ENCODE measurements at regions not wholly inside any gene's neighbourhood (a gene's known extent, or its start where the extent isn't known, plus 50 kb on each side); places are given as distances from the start of the nearest gene placed in this dataset.

DNA sequence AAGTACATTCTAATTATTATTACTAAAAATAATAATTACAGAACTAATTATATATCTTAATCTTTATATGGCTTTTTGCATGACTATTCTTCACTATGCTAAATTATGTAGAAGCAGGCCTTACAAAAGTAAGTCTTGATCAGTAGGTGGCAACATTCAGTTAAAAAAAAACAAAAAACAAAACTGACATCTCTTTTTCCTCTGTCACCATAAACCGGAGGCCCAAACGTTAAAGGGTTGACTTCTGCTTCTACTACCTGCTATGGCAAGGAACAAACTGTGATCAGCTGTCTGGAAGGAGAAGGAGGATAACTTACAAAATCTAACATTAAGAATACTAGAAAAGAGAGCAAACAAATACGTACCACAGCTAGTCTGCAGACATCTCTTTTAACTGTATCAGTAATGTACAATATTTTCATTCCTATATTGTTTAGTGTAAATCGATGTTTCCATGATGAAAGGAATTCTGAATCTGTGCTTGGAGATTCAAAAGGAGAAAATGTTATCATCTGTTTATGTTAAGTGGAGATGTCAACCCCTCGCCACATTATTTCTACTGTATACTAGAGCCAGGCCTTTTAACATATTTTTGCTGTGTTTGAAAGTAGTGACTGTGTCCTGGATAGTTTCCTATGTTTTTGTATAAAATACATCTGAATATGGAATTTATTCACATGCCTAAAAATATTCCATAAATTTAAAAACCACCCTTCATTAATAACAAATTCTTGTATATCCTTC lies 1525.4 kb downstream of the SLITRK1 start:
- TF ChIP-seq, protein P1, sequence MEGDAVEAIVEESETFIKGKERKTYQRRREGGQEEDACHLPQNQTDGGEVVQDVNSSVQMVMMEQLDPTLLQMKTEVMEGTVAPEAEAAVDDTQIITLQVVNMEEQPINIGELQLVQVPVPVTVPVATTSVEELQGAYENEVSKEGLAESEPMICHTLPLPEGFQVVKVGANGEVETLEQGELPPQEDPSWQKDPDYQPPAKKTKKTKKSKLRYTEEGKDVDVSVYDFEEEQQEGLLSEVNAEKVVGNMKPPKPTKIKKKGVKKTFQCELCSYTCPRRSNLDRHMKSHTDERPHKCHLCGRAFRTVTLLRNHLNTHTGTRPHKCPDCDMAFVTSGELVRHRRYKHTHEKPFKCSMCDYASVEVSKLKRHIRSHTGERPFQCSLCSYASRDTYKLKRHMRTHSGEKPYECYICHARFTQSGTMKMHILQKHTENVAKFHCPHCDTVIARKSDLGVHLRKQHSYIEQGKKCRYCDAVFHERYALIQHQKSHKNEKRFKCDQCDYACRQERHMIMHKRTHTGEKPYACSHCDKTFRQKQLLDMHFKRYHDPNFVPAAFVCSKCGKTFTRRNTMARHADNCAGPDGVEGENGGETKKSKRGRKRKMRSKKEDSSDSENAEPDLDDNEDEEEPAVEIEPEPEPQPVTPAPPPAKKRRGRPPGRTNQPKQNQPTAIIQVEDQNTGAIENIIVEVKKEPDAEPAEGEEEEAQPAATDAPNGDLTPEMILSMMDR (IDR thresholded peaks at IDR 0.05): peak in 1 of 4 experiments; percentile 7
- TF ChIP-seq POLR2A (IDR thresholded peaks at IDR 0.05): no peak
- TF ChIP-seq EP300 (IDR thresholded peaks at IDR 0.05): no peak

All from gastroesophageal sphincter (tissue), 3 donors.